ENCODE measurements at regions not wholly inside any gene's neighbourhood (a gene's known extent, or its start where the extent isn't known, plus 50 kb on each side); places are given as distances from the start of the nearest gene placed in this dataset.

GRCh38 chr11:91979775-91980174 lies 244.8 kb upstream of the FAT3 start:
- FAIRE-seq: no peak
- no peaks in the 10 kb centered on the region for H3K9me1 ChIP-seq (replicated peaks; ENCODE audit: control insufficient read depth, extremely low read depth, insufficient read depth, low read length)
- H3K36me3 ChIP-seq (ENCODE audit: control insufficient read depth in 2 of 2, extremely low read depth in 1 of 2, insufficient read depth in 2 of 2, low read length in 2 of 2): no peaks in the 10 kb centered on the region
- no peak overlapping the region for H3K4me3 ChIP-seq (replicated peaks in 1 of 3; ENCODE audit: insufficient read depth in 1 of 3, low read depth in 1 of 3, low read length in 3 of 3)
- H2AFZ ChIP-seq (ENCODE audit: low read depth, low read length): no peak overlapping the region
- POLR2A ChIA-PET: no interaction called here
- BruUV-seq (replicated peaks): no TSS peak
- no peak overlapping the region for H3K27ac ChIP-seq (ENCODE audit: insufficient read depth, low read depth, low read length)
- no peaks in the 10 kb centered on the region for H3K4me1 ChIP-seq (ENCODE audit: control insufficient read depth, extremely low read depth, insufficient read depth, low read length)
- H3K9ac ChIP-seq (replicated peaks; ENCODE audit: extremely low read depth, insufficient read depth, low read length): no peak overlapping the region
- no peaks in the 10 kb centered on the region for H3K79me2 ChIP-seq (ENCODE audit: control insufficient read depth, insufficient read depth, low read length)
- no peak overlapping the region for H3K4me2 ChIP-seq (ENCODE audit: insufficient read depth, low read length)
- H3K27me3 ChIP-seq (ENCODE audit: control insufficient read depth in 2 of 2, insufficient read depth in 2 of 2, low read length in 2 of 2): no peaks in the 10 kb centered on the region
- H3K9me3 ChIP-seq (replicated peaks; ENCODE audit: control insufficient read depth, insufficient read depth, low read length): no peaks in the 10 kb centered on the region
- dilution Hi-C loops (cut with MboI; ENCODE audit: extremely low pct_ligation_motif_present, low sequenced_read_pairs): no loop called here
- no peaks in the 10 kb centered on the region for H4K20me1 ChIP-seq (replicated peaks; ENCODE audit: control insufficient read depth, extremely low read depth, insufficient read depth, low read length)
- TF ChIP-seq FOS (IDR thresholded peaks at IDR 0.05; ENCODE audit: borderline replicate concordance, insufficient read depth, low read length) (no peak), MYC (IDR thresholded peaks at IDR 0.05; ENCODE audit: low read depth, low read length) (no peak), CTCF (IDR thresholded peaks at IDR 0.05; ENCODE audit: extremely low read depth in 1 of 2, insufficient read depth in 1 of 2, low read depth in 1 of 2, low read length in 2 of 2) (no peak), JUN (IDR thresholded peaks at IDR 0.05; ENCODE audit: borderline replicate concordance, insufficient read depth, insufficient read length, low read depth) (no peak), EZH2 (IDR thresholded peaks at IDR 0.05; ENCODE audit: borderline replicate concordance, low read depth, low read length, severe bottlenecking) (no peak), POLR2AphosphoS5 (IDR thresholded peaks at IDR 0.05; ENCODE audit: insufficient read depth, low read depth, low read length) (no peak), POLR2A (IDR thresholded peaks at IDR 0.05; ENCODE audit: low read depth, low read length) (no peak), GATA2 (IDR thresholded peaks at IDR 0.05; ENCODE audit: insufficient read depth, insufficient read length, low read depth, low read length) (no peak), MAX (IDR thresholded peaks at IDR 0.05; ENCODE audit: insufficient read depth, insufficient read length) (no peak)
- CTCF ChIA-PET: no interaction called here
- no peak for DNase-seq (ENCODE audit: low read depth, low spot score)
- intact Hi-C loops (cut with micrococcal nuclease): no loop called here

All from endothelial cell of umbilical vein (primary cell).